Fibroblast of lung (primary cell): ENCODE measurements at regions not wholly inside any gene's neighbourhood (a gene's known extent, or its start where the extent isn't known, plus 50 kb on each side); places are given as distances from the start of the nearest gene placed in this dataset.

Experiments
- DNase-seq, 2 donors: peaks; one replicate each; pipeline versions ENCODE4 v3.0.0 to v3.0.0-alpha.2; 2010; ENCODE audit warnings: low read depth in 2 of 2
- H2AFZ ChIP-seq: 2 replicates; pipeline ENCODE4 v1.5.1; 2012; ENCODE audit warnings: low read length, control low read depth, inconsistent platforms
- H3K27ac ChIP-seq: 2 replicates; pipeline ENCODE4 v1.5.1; 2011; ENCODE audit warnings: low read length, control low read depth; ENCODE audit not compliant: insufficient read depth
- H3K27me3 ChIP-seq: 2 replicates; pipeline ENCODE4 v1.5.1; 2011; ENCODE audit warnings: mild to moderate bottlenecking, low read length; ENCODE audit not compliant: control insufficient read depth, insufficient read depth
- H3K36me3 ChIP-seq: 2 replicates; pipeline ENCODE4 v1.5.1; 2011; ENCODE audit warnings: low read length; ENCODE audit not compliant: control insufficient read depth, insufficient read depth
- H3K4me1 ChIP-seq: 2 replicates; pipeline ENCODE4 v1.5.1; 2011; ENCODE audit warnings: low read length; ENCODE audit not compliant: control insufficient read depth, insufficient read depth; ENCODE audit errors: extremely low read depth
- H3K4me2 ChIP-seq: 2 replicates; pipeline ENCODE4 v1.5.1; 2011; ENCODE audit warnings: low read length, control low read depth; ENCODE audit not compliant: insufficient read depth; ENCODE audit errors: extremely low read depth
- H3K4me3 ChIP-seq, 4 experiments: fragments of 200-600 bp in 1 of 4; sonication (generic) in 1 of 4; replicated peaks in 1 of 4; 2 replicates each; pipeline ENCODE4 v1.5.1; 2011 to 2016; ENCODE audit warnings: low read length in 4 of 4, low read depth in 3 of 4, mild to moderate bottlenecking in 3 of 4, control low read depth in 2 of 4, inconsistent platforms in 1 of 4, mixed read lengths in 1 of 4; ENCODE audit not compliant: insufficient read depth in 1 of 4; ENCODE audit errors: control extremely low read depth in 1 of 4
- H3K79me2 ChIP-seq: 2 replicates; pipeline ENCODE4 v1.5.1; 2012; ENCODE audit warnings: mild to moderate bottlenecking, low read length, inconsistent platforms; ENCODE audit not compliant: control insufficient read depth, insufficient read depth
- H3K9ac ChIP-seq: 2 replicates; pipeline ENCODE4 v1.5.1; 2011; ENCODE audit warnings: mild to moderate bottlenecking, low read length, control low read depth; ENCODE audit not compliant: insufficient read depth
- H3K9me3 ChIP-seq: 2 replicates; pipeline ENCODE4 v1.5.1; 2012; ENCODE audit warnings: low read depth, low read length; ENCODE audit not compliant: control insufficient read depth, insufficient read depth
- H4K20me1 ChIP-seq: 2 replicates; pipeline ENCODE4 v1.5.1; 2011; ENCODE audit warnings: low read length; ENCODE audit not compliant: control insufficient read depth, insufficient read depth; ENCODE audit errors: extremely low read depth
- EZH2 ChIP-seq: IDR thresholded peaks from 2 replicates; pipeline ENCODE4 v1.5.1; 2012; ENCODE audit warnings: low read length, control low read depth, mild to moderate bottlenecking; ENCODE audit errors: missing control alignments
- TF ChIP-seq, protein P1 (sequence below), 2 donors: IDR thresholded peaks in 1 of 2; conservative IDR thresholded peaks in 1 of 2; 1 replicate in 1 of 2; 2 replicates in 1 of 2; pipeline ENCODE4 v1.5.1; 2011 to 2012; ENCODE audit warnings: low read length in 2 of 2, control low read depth in 1 of 2, inconsistent platforms in 1 of 2, low read depth in 1 of 2, mild to moderate bottlenecking in 1 of 2

DNA sequence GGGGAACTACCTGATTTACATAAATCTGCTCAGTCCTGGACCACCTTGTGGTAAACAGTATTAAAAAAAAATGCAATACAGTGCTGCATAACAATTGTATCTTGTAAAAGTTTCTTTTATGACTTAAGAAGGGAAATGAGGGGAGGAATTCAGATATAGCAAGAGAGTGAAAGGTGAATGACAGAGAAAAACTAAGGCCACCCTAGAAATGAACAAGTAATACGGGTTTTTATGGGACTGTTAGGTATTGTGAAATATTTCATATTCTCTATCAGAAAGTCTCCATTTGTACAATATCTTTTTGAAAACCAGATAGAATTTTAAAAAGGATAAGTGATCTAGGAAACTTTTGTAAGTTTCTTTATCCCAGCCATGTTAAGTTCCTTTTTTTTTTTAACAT is 69.7 kb upstream of the NOCT start:
- no peak for DNase-seq
- H3K36me3 ChIP-seq: no peaks in the 10 kb centered on the region
- H3K79me2 ChIP-seq: no peaks in the 10 kb centered on the region
- H3K4me2 ChIP-seq: no peak overlapping the region
- no peaks in the 10 kb centered on the region for H3K27me3 ChIP-seq
- no peak overlapping the region for H3K9ac ChIP-seq
- no peak overlapping the region for H3K27ac ChIP-seq
- no peaks in the 10 kb centered on the region for H3K4me1 ChIP-seq
- H3K4me3 ChIP-seq: no peak overlapping the region
- no peak overlapping the region for H2AFZ ChIP-seq
- H3K9me3 ChIP-seq: no peaks in the 10 kb centered on the region
- TF ChIP-seq, protein P1, sequence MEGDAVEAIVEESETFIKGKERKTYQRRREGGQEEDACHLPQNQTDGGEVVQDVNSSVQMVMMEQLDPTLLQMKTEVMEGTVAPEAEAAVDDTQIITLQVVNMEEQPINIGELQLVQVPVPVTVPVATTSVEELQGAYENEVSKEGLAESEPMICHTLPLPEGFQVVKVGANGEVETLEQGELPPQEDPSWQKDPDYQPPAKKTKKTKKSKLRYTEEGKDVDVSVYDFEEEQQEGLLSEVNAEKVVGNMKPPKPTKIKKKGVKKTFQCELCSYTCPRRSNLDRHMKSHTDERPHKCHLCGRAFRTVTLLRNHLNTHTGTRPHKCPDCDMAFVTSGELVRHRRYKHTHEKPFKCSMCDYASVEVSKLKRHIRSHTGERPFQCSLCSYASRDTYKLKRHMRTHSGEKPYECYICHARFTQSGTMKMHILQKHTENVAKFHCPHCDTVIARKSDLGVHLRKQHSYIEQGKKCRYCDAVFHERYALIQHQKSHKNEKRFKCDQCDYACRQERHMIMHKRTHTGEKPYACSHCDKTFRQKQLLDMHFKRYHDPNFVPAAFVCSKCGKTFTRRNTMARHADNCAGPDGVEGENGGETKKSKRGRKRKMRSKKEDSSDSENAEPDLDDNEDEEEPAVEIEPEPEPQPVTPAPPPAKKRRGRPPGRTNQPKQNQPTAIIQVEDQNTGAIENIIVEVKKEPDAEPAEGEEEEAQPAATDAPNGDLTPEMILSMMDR (conservative IDR thresholded peaks at IDR 0.05 in 1 of 2, IDR thresholded peaks at IDR 0.05 in 1 of 2; ENCODE audit: low read depth in 1 of 2, low read length in 2 of 2): no peak
- TF ChIP-seq EZH2: no peak
- H4K20me1 ChIP-seq: no peaks in the 10 kb centered on the region

DNA sequence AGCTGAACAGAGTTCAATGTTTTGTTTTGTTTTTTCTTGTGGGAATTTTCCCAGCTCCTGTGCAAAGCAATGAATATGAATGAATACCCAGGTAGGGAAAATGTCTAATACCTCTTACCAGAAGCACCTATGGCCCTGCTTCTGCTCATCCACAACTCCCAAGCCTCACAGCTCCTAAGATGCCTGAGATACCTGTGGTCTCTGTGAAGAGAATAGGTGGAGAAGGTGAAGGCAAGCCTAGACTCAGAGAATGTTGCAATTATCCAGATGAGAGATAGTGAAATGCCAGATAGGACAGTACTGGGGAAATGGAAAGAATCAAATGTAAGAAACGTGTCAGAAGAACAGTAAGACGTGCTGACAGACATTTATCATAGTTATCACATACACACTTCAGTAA is 70.2 kb upstream of the NOCT start:
- H3K27ac ChIP-seq: no peak overlapping the region
- TF ChIP-seq EZH2: no peak
- TF ChIP-seq, protein P1 (conservative IDR thresholded peaks at IDR 0.05 in 1 of 2, IDR thresholded peaks at IDR 0.05 in 1 of 2; ENCODE audit: low read depth in 1 of 2, low read length in 2 of 2): no peak
- H3K4me2 ChIP-seq: no peak overlapping the region
- no peaks in the 10 kb centered on the region for H3K4me1 ChIP-seq
- H3K27me3 ChIP-seq: no peaks in the 10 kb centered on the region
- no peaks in the 10 kb centered on the region for H3K36me3 ChIP-seq
- H3K9me3 ChIP-seq: no peaks in the 10 kb centered on the region
- no peak overlapping the region for H3K9ac ChIP-seq
- no peak for DNase-seq
- no peaks in the 10 kb centered on the region for H3K79me2 ChIP-seq
- H4K20me1 ChIP-seq: no peaks in the 10 kb centered on the region
- no peak overlapping the region for H3K4me3 ChIP-seq
- no peak overlapping the region for H2AFZ ChIP-seq

DNA sequence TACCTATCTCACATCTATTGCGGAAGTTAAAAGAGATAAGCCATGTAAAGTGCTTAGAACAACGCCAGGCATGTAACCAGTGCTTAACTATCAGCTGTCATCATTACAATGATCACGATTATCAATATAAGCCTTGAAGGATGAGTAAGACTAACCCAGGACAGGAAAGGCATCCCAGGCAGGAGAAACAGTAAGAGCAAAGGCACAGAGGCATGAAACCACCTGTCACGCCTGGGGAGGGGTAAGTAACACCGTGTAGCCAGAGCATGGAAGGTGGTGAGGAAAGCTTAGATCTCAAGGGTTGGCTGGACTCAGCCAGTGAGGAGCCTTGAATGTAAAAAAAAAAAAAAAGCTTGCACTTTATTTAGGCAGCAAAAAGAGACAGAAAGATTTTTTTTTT is 71.7 kb upstream of the NOCT start:
- Histone ChIP-seq H3K36me3 (no peaks in the 10 kb centered on the region), H2AFZ (no peak overlapping the region), H3K4me1 (no peaks in the 10 kb centered on the region), H3K4me3 (no peak overlapping the region), H3K9me3 (no peaks in the 10 kb centered on the region), H3K4me2 (no peak overlapping the region), H3K79me2 (no peaks in the 10 kb centered on the region), H4K20me1 (no peaks in the 10 kb centered on the region), H3K27me3 (no peaks in the 10 kb centered on the region), H3K27ac (no peak overlapping the region), H3K9ac (no peak overlapping the region)
- TF ChIP-seq EZH2: no peak
- TF ChIP-seq, protein P1 (conservative IDR thresholded peaks at IDR 0.05 in 1 of 2, IDR thresholded peaks at IDR 0.05 in 1 of 2; ENCODE audit: low read depth in 1 of 2, low read length in 2 of 2): no peak
- no peak for DNase-seq
